Mucosa of stomach (tissue), 1 donor: ENCODE measurements at regions not wholly inside any gene's neighbourhood (a gene's known extent, or its start where the extent isn't known, plus 50 kb on each side); places are given as distances from the start of the nearest gene placed in this dataset.

Experiments
- H3K27me3 ChIP-seq: one replicate; pipeline ENCODE4 v1.7.0; 2013; ENCODE audit warnings: mild to moderate bottlenecking, low read length; ENCODE audit not compliant: control insufficient read depth, insufficient read depth
- H3K36me3 ChIP-seq: one replicate; pipeline ENCODE4 v1.7.0; 2013; ENCODE audit warnings: low read length; ENCODE audit not compliant: control insufficient read depth, insufficient read depth
- H3K4me1 ChIP-seq: one replicate; pipeline ENCODE4 v1.7.0; 2013; ENCODE audit warnings: mild to moderate bottlenecking, low read length; ENCODE audit not compliant: control insufficient read depth, insufficient read depth
- H3K4me3 ChIP-seq: one replicate; pipeline ENCODE4 v1.7.0; 2013; ENCODE audit warnings: low read length
- H3K9ac ChIP-seq: one replicate; pipeline ENCODE4 v1.7.0; 2013; ENCODE audit warnings: mild to moderate bottlenecking, low read length, moderate library complexity
- H3K9me3 ChIP-seq: one replicate; pipeline ENCODE4 v1.7.0; 2013; ENCODE audit warnings: mild to moderate bottlenecking, low read length, moderate library complexity; ENCODE audit not compliant: control insufficient read depth
- donor health status: Pancreatic carcinoma.

DNA sequence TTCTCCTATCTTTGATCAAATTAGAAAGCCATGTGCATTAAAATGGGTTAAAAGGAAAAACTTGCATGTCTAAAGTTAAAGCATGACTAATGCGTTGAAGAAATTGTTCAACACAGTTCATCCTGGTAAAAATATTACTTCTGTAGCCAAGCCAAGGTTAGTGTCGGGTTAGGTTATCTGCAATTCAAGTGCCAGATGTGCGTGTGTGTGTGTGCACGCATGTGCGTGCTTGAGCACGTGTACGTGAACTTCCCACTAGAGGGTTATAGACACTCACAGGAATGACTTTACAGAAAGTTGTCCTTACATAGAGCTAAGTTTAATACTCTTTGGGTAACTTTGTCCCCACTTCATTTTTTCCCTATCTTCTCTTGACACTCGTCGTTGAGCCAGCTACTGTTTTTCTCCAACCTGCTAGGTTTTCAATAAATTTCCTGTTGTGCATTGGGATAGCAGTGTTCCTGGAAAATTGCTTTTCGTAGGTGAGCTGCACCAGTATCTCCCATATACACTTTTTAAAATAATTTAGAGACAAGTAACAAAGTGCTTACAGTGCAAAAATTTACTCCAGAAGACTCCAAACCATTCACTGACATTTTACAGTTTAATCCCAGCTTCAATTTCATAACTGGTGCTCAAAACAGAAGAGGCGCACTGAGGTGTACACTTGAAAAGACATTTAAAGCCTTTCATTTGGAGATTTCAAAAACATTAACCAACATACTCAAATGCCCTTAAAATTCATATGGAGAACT lies 353.8 kb downstream of the NFIB start:
- H3K9me3 ChIP-seq: no peaks in the 10 kb centered on the region
- H3K4me1 ChIP-seq: no peaks in the 10 kb centered on the region
- no peaks in the 10 kb centered on the region for H3K36me3 ChIP-seq
- H3K27me3 ChIP-seq: no peaks in the 10 kb centered on the region
- H3K9ac ChIP-seq: no peak overlapping the region
- H3K4me3 ChIP-seq: no peak overlapping the region

DNA sequence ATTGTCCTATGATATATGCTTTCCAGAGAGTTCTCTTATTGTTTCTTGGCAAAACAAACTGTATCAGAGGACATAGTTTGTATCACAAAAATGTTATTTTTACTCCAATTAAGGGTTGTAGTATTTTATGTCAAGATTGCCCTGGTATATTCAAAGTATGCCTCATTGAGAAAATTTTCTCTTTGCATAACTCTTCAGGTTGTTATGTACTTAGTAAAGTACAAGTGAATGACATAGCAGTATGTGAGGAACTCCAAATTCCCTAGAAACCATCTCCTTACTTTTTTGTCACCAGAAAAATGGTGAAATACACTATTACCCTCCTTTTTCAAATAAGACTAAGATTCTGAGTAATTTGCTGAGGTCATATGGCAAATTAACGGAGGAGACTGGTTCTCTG lies 355.3 kb downstream of the NFIB start:
- no peaks in the 10 kb centered on the region for H3K9me3 ChIP-seq
- no peaks in the 10 kb centered on the region for H3K4me1 ChIP-seq
- H3K4me3 ChIP-seq: no peak overlapping the region
- no peaks in the 10 kb centered on the region for H3K36me3 ChIP-seq
- H3K27me3 ChIP-seq: no peaks in the 10 kb centered on the region
- H3K9ac ChIP-seq: no peak overlapping the region

DNA sequence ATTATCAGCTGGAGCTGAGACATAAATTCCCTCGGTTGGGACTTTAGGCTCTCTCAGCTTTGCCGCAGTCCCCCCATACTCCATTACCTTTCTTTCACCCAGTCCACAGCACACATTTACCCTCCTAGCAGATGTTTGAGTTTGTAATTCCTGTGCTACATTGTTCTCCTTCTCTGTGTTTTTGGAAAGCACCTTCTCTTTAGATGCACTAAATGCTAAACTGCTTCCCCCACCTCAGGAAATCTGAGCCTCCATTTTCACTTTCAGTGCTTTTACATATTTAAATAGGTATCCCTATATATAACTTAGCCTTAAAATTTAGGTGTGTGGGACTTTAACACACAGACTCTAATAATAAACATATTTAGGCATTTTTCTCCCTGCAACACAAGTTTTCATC lies 356.9 kb downstream of the NFIB start:
- Histone ChIP-seq H3K4me3 (no peak overlapping the region), H3K36me3 (no peaks in the 10 kb centered on the region)

DNA sequence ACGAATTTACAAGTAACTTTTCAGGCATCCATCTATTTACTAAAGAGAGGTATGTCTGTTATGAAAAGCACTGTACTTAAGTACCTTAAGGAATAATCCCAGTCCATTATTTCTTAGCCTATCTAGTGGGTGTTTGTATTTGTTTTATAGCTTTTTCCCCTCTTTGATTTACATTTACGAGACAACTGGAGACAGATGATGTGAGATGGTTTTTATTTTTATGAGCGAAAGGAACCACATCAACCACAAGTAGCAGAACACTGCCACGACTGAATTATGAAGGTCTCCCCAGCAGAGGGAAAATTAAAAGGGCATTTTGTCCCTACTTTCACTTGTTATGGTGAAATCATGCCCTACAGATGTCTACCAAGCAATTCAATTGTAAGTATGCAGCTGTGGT lies 357.8 kb downstream of the NFIB start:
- no peaks in the 10 kb centered on the region for H3K9me3 ChIP-seq
- H3K36me3 ChIP-seq: no peaks in the 10 kb centered on the region
- no peak overlapping the region for H3K9ac ChIP-seq
- no peak overlapping the region for H3K4me3 ChIP-seq
- no peaks in the 10 kb centered on the region for H3K4me1 ChIP-seq
- H3K27me3 ChIP-seq: no peaks in the 10 kb centered on the region

More for the DNA sequence above, 356.9 kb downstream of the NFIB start:
- H3K4me1 ChIP-seq: no peaks in the 10 kb centered on the region
- H3K9me3 ChIP-seq: no peaks in the 10 kb centered on the region
- no peaks in the 10 kb centered on the region for H3K27me3 ChIP-seq
- no peak overlapping the region for H3K9ac ChIP-seq

DNA sequence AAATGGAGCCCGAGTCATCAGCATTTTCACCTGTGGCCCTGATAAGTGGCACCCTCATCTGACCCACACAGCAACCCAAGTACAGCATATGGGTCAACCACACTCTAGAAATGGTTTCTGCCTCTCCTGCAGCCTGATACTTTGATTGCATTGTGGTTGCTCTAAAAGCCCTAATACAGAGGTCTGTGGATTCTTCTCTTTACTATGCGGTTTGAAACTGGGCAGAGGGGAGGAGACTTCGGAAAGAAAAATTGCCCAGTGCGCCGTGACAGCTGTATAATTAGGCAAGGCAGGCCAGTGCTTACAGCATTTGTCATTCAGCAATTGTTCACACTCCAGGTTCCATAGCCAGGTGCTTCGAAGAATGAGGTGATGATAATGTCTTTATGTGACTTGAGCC lies 361.0 kb downstream of the NFIB start:
- no peak overlapping the region for H3K9ac ChIP-seq

DNA sequence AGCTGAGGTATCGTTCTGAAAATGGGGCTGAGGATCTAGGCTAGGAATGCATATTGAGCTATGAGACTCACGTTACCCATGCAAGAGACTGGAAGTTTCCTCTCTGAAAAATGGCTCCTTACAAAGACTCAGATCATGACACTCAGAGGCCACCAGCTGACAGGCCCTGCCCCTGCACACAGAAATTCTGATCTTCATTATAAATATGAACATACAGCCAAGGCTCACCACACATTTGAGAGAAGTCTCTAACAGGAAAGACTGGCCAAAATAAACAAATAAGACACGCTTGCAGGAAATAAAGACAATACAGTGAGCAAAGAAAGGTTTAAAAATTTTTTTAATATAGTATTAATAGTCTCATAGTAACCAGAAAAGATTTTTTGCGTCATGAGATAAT lies 365.9 kb downstream of the NFIB start:
- H3K36me3 ChIP-seq: no peaks in the 10 kb centered on the region
- no peaks in the 10 kb centered on the region for H3K4me1 ChIP-seq
- H3K4me3 ChIP-seq: no peak overlapping the region
- no peaks in the 10 kb centered on the region for H3K9me3 ChIP-seq
- no peaks in the 10 kb centered on the region for H3K27me3 ChIP-seq
- H3K9ac ChIP-seq: no peak overlapping the region

More for the DNA sequence above, 361.0 kb downstream of the NFIB start:
- no peaks in the 10 kb centered on the region for H3K4me1 ChIP-seq
- no peaks in the 10 kb centered on the region for H3K36me3 ChIP-seq
- no peaks in the 10 kb centered on the region for H3K27me3 ChIP-seq
- H3K9me3 ChIP-seq: no peaks in the 10 kb centered on the region
- no peak overlapping the region for H3K4me3 ChIP-seq

DNA sequence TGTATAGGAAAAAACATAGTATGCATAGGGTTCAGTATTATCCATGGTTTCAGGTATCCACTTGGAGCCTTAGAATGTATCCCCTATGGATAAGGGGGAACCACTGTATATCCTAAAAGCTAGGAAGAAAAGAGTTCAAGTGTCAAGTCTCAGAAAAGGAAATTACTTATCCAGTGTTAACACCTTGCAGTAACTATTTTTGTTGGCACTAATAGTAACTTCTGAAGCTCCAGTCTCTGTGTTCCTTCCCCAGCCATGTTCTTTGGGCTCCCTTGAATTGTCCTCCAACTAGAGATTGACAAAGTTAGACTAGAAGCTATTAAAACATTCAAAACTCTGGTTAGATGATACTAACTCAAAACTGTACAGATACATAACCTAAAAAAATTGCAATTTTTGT lies 370.8 kb downstream of the NFIB start:
- no peaks in the 10 kb centered on the region for H3K27me3 ChIP-seq
- no peaks in the 10 kb centered on the region for H3K36me3 ChIP-seq
- H3K9ac ChIP-seq: no peak overlapping the region
- H3K9me3 ChIP-seq: no peaks in the 10 kb centered on the region
- no peak overlapping the region for H3K4me3 ChIP-seq
- peaks cover 4% of the 10 kb centered on the region for H3K4me1 ChIP-seq

DNA sequence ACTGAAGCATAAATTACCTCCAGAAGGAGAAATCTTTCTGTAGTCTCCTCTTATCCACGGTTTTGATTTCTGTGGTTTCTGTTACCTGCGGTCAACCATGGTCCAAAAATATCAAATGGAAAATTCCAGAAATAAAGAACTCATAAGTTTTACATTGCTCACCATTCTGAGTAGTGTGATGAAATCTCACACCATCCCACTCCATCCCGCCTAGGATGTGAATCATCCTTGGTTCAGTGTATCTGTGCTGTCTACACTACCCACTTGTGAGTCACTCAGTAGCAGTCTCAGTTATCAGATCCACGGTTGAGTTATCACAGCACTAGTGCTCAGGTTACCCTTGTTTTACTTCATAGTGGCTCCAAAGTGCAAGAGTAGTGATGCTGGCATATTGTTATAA lies 371.2 kb downstream of the NFIB start:
- no peaks in the 10 kb centered on the region for H3K27me3 ChIP-seq
- no peaks in the 10 kb centered on the region for H3K9me3 ChIP-seq
- H3K36me3 ChIP-seq: no peaks in the 10 kb centered on the region

DNA sequence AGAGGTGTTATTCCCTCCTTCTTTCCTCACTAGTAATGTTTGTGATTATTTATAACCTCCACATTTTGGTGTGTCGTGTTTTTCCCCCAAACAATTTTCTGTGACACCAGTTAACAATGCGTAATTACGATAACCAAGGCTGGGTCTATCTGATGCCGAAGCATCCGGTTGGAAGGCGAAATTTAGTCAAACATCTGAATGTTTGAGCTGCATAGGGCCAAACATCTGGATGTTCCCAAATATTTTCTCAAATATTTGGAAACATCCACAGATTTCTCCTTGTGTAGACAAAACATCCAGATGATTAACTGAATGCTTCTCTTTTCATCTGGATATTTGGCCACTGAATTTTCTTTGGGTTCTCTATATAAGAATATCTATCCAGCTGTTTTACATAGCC lies 371.7 kb downstream of the NFIB start:
- no peaks in the 10 kb centered on the region for H3K27me3 ChIP-seq
- peaks cover 4% of the 10 kb centered on the region for H3K4me1 ChIP-seq
- H3K4me3 ChIP-seq: no peak overlapping the region
- no peaks in the 10 kb centered on the region for H3K9me3 ChIP-seq
- no peaks in the 10 kb centered on the region for H3K36me3 ChIP-seq
- H3K9ac ChIP-seq: no peak overlapping the region

More for the DNA sequence above, 371.2 kb downstream of the NFIB start:
- peaks cover 4% of the 10 kb centered on the region for H3K4me1 ChIP-seq
- H3K9ac ChIP-seq: no peak overlapping the region
- no peak overlapping the region for H3K4me3 ChIP-seq

DNA sequence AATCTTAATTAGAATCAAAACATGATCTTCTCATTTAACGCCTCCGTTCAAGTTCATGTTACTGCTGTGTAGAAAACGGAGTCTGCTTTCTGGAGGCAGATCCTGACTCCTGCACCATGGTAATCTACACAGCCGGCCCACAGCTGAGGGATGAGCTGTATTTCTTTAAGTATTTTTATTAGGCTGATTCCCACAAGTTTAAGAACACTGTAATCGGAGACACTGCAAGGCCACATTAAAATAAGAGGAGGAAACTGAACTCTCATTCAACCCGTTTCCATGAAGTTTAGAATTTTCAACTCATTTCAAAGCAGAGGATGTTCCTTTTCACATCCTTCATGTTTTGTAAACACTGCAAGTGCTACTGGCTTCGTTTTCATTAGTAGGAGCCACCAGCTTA lies 372.2 kb downstream of the NFIB start:
- H3K36me3 ChIP-seq: no peaks in the 10 kb centered on the region
- H3K9me3 ChIP-seq: no peaks in the 10 kb centered on the region
- no peaks in the 10 kb centered on the region for H3K27me3 ChIP-seq
- H3K4me1 ChIP-seq: peaks cover 4% of the 10 kb centered on the region
- no peak overlapping the region for H3K4me3 ChIP-seq
- H3K9ac ChIP-seq: no peak overlapping the region

DNA sequence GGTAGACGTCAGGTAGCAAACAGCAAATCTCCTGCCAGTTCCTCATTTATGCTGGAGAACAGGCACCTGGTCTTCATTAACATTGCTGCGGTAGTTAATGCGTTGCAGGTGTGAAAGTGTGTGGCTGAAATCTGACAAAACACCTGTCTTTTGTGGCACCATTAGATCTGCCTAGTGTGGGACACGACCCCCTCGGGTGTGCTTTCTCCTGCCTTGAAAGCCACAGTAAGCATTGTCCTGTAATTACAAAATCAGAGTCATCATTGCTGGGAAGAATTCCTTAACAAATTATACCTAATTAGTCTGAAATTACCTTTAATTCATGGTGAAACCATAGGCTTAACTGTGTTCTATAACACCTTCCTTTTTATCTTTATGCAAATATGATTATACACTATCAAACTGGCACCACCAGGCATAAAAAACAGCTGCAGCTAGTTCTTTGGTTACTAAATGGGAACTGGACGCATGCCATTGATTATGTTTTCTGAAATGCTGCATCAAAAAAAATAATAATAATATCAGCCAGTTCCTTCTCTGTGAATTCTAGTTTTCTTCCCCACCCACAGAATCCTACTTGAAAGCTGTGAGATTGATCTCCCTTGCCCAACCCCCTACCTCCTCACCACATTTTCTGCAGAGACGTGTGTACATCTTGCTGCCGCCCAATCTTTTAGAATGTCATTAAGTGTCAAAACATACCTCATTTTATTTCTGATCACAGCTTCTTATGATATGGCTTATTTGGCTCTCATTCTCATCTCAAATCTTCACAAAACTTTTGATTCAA lies 374.0 kb downstream of the NFIB start:
- H3K36me3 ChIP-seq: no peaks in the 10 kb centered on the region
- H3K9ac ChIP-seq: no peak overlapping the region
- no peak overlapping the region for H3K4me3 ChIP-seq
- H3K9me3 ChIP-seq: no peaks in the 10 kb centered on the region
- H3K27me3 ChIP-seq: no peaks in the 10 kb centered on the region
- peaks cover 4% of the 10 kb centered on the region for H3K4me1 ChIP-seq

DNA sequence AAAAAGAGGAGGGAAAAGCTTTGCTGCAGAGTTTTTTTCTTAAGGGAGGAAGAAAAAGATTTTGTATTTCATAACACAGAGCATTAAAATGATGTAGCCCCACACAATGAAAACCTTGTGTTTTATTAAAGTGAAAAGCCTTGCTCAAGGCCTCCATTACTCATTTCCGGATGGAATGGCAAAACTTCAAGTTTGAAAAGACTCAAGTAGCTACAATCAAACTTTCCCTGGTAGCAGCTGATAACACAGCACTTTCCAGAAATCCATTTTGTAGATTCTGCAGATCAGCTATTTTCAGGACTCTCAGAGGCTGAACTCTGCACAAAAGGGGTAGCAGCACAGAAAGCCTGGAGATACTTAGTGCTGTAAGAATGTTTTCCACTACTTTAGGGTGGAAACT lies 374.8 kb downstream of the NFIB start:
- Histone ChIP-seq H3K27me3 (no peaks in the 10 kb centered on the region), H3K4me1 (peaks cover 4% of the 10 kb centered on the region), H3K9ac (no peak overlapping the region), H3K4me3 (no peak overlapping the region), H3K36me3 (no peaks in the 10 kb centered on the region), H3K9me3 (no peaks in the 10 kb centered on the region)
